CD1c-positive myeloid dendritic cell (primary cell): ENCODE measurements at regions not wholly inside any gene's neighbourhood (a gene's known extent, or its start where the extent isn't known, plus 50 kb on each side); places are given as distances from the start of the nearest gene placed in this dataset.
"Not testable (repeated sequence)": the region's sequence is repeated elsewhere in the genome, so short reads cannot be mapped to it uniquely, and the experiment has no call there.

Experiments used
- DNase-seq: peaks from one replicate; pipeline ENCODE4 v3.0.0-alpha.2; 2016; ENCODE audit errors: extremely low spot score

DNA sequence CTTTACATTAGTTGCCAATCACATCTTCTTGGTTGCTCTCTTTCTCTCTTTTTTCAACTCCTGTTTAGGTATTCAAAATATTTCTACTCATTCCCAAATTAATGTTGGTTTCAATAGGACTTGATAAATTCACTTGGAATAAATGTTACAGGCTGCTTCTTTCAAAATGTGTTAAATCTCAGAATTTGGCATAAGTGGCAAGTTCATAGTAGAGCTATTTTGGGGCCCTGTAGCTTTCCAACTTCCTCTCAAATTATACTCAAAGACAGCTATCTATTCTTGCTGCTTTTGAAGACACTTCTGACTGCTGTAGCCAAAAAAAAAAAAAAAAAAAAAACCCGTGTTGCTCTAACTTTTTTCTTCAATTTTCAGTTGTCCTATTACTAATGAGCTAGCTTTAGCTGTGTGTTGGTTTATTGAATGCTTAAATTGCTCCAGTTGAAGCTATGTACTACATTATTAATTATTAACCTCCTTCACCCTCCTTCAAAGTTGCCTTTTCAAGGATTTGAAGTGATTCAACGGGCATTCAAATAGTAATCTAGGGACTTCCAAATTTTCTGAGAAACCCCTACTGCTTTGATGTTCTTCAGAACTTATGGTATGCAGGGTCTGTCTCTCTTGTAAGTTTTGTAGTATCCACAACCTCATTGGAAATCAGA is 554.6 kb upstream of the FLRT2 start:
- DNase-seq, result no peak

DNA sequence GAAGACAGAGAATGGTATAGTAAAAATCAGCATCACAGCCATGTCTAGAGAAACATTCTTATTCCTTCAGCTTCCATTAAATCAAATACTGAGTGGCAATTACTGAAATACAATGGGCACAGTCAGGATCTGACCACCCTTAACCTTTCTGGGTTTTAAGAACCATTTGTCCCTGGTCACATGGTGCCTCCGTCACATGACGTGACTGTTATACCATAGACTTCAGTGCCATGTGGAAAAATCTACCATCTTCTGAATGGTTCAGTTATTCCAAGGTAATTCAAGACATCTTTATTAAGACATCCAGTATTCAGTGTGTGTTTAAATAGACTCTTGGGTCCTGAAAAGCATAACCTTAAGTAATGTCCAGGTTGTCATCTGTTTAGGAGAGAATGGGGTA is 553.1 kb upstream of the FLRT2 start:
- no peak for DNase-seq

DNA sequence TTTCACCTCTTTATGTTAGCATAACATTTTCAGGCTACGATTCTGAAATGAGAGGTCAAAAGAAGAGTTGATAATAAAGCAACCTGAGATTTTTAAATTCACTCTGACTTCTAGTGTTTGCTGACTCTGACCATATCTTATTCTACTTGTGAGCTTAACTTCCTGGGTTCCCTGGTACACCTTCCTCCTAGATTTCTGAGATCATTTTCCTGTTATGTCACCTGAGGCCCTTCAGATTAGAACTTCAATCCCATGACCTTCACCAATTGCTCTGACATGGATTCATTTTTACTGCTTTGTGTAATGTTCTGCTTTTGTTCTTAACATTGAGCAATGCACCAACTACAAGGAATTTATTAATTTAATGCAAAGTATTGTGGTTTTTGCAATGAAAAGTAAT is 542.9 kb upstream of the FLRT2 start:
- no peak for DNase-seq

DNA sequence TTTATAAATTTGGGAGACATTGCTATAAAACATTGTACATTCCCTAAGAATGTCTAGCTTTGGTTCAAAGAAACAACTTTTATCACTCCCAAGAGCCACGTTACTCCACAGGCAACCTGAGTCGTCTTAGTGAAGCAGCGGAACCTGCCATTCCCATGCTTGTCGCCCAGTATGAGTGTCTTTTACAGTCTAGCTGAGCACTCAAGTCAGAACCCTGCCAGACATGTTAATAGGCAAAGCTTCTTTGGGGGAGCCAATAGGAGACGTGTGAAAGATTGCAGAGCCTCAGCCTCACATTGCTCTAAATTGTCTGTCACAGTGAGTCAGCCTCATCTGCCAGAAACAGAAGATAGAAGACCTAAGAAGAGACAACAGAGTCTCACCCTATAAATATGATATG is 541.6 kb upstream of the FLRT2 start:
- DNase-seq, result no peak

DNA sequence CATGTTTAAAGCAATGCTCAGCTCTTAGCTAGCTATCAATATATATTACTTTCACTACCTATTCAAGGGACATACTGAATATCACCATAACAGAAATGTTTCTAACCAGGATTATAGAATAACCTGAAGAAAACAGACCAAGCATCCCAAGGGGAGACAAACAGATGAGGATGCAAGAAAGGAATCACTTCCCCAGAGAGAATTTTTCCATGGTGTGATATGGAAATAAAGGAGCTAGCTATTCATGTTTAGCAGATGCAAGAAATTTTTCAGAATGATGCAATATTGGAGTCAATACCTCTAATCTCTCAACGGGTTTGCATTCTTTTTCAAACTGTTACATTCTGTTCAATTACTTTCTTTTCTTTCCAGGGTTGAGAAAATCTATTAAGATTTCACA is 538.9 kb upstream of the FLRT2 start:
- no peak for DNase-seq

DNA sequence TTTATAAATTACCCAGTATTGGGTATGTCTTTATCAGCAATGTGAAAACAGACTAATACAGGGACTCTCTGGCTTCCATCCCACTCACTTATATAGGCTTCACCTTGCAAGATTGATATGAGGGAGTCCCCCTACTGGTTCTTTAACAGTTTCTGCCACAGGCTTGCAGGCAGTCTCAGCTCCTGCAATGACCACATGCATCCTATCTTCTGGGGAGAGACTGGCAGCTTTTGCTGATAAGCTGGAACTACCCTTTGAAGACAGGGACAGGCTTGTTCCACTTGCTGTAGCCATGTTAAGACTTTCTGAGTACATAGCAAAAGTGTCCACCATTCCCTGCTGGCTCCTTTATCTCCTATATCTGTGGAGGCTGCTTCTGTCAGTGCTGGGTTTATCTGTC is 531.7 kb upstream of the FLRT2 start:
- no peak for DNase-seq

DNA sequence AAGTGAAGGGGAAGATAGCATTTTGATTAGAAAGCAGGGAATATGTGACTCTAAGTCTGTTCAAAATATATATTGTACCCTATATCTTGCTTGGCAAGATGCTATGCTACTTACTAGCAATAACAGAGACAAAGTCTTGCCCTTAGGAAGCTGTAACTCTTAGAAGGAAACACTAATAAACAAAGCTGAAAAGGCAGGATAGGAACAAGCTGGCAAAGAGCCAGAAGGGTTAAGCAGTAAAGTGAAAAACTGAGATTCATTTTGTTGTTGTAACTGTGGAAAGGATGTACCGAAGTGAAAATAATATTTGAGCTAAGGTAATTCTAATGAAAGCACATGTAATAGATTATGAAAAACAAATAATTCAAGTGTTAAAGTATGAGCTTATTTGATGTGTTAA is 527.1 kb upstream of the FLRT2 start:
- no peak for DNase-seq

DNA sequence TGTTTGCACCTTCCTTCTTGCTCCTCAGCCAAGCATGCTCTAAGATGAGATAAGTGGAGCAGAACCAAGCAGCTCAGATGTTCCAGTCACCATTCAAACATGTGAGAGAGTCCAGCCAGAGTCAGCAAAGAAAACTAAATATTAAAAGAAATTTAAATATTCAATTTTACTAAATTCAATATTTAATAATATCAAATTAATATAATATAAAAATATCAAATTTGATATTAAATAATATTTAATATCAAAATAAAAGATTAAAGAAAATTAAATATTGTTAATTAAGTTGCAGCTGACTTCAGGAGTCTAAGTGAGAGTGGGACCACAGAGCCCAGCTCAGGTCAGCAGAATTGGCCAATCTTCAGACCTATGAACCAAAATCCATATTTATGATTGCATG is 526.1 kb upstream of the FLRT2 start:
- no peak for DNase-seq

DNA sequence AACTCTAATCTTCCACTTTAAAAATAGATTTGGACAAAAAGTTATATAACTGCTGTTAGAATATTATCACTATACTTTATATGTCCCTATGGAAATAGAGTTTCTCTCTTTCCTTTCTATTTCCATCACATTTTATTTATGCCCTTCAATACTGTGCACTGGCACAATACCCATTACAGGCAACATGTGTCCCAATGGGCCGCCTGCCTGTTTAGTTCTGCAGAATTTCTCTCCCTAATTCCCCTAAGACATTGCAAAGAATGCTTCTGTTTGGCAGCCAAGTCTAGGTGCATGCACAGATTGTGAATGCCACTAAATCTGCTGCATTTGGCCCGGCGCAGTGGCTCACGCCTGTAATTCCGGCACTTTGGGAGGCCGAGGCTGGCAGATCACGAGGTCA is 520.4 kb upstream of the FLRT2 start:
- no peak for DNase-seq

DNA sequence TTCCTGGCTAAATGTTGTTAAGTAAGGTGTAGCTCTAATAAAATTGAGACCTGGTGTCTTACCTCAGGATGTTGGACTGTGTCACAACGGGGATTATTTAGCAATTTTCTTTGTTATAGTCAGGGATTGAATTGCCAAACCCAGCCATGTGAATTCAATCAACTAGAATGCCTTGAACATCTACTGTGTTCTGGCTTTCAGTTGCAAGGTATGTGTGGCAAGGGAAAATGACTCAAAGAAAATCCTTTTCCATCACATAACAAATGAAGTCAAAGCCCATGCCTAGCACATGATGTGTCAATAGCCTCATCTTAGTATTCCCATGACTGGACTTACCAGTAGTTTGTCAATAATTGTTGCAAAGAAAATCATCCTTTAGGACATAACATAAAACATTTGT is 519.8 kb upstream of the FLRT2 start:
- no peak for DNase-seq

DNA sequence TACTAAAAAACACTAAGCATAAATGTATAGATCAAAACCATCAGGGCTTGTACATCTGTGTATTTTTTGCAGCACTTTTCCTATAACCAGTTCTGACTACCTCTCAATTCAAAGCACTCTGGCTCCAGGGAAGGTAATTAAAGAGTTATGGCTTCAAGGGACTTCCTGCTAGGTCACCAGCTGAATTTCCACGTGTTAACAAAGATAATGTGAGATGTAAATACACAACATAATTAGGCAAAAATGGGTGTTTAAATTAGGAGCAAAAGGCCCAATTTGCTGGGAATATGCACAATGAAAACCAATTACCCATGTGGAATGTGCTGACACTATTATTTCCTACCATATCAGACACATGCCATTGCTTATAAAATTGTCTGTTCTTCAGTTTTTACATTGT is 513.4 kb upstream of the FLRT2 start:
- no peak for DNase-seq

DNA sequence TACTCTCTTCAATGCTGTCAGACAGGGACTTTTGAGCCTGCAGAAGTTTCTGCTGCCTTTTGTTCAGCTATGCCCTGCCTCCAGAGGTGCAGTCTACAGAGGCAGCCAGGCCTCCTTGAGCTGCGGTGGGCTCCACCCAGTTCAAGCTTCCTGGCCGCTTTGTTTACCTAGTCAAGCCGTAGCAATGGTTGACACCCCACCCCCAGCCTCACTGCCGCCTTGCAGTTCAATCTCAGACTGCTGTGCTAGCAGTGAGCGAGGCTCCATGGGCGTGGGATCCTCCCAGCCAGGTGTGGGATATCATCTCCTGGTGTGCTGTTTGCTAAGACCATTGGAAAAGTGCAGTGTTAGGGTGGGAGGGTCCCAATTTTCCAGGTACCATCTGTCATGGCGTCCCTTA is 506.1 kb upstream of the FLRT2 start:
- DNase-seq, result not testable (repeated sequence)

DNA sequence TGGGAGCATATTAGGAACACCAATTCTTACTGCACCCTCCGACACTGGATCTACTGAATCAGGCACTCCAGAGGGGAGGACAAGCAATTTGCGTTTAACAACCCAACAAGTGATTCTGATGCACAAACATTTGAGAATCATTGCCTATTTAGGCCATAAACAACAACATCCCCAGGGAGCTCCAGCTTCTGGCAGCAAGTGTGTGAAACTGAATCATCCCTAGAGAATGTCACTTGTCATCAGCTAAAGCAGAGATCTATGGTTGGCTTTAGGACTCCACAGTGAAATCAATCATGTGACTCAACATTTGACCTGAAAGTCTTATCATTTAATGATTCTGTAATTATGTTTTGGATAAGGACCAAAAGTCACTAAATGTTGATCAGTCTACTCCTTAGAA is 505.0 kb upstream of the FLRT2 start:
- no peak for DNase-seq

DNA sequence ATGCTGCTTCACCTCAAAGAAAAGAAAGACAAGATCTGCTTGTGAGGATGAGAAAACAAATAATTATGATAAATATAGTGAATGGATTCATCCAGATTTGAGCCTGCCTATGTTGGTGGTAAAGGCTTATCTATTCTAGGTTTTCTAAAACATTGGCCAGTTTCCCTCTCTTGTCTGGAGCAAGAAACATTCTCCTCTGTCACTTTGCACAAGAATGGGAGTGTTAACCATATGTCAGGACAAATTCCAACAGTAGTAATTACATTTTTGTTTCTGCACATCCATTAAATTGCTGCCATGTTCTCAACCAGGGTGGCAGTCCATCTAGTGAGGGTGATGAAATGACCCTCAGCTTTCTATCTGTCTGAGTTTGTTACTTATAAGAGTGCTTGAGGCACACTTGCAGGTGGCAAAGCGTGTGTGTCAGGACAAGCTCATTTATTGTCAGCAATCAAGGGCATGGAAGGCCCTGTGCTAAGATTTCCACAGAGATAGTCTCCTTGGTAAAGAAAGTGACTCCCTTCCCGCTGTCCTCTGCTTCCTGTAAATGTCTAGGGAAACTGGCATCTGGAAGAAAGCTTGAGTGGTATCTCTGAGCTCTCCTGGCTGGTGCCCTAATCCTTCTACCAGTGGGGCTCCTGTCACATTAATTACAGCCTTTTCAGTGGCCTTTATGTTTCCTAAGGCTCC is 502.1 kb upstream of the FLRT2 start:
- DNase-seq, result no peak

DNA sequence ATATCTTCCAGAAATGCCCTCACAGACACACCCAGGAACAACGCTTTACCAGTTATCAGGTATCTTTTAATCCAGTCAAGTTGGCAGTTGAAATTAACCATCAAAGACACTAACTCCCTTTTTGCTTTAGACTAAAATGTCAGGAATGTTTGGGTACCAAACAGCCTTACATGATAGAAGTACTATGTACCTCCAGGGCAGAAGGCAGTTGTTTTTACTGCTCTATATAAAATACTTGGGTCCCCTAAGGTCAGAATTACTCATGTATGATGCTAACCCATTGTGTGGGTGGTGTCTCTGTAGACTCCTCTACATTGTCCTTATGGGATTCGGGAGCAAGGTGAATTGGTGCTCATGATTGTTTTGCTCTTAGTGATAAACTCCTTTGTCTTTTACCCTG is 492.5 kb upstream of the FLRT2 start:
- DNase-seq, result no peak

DNA sequence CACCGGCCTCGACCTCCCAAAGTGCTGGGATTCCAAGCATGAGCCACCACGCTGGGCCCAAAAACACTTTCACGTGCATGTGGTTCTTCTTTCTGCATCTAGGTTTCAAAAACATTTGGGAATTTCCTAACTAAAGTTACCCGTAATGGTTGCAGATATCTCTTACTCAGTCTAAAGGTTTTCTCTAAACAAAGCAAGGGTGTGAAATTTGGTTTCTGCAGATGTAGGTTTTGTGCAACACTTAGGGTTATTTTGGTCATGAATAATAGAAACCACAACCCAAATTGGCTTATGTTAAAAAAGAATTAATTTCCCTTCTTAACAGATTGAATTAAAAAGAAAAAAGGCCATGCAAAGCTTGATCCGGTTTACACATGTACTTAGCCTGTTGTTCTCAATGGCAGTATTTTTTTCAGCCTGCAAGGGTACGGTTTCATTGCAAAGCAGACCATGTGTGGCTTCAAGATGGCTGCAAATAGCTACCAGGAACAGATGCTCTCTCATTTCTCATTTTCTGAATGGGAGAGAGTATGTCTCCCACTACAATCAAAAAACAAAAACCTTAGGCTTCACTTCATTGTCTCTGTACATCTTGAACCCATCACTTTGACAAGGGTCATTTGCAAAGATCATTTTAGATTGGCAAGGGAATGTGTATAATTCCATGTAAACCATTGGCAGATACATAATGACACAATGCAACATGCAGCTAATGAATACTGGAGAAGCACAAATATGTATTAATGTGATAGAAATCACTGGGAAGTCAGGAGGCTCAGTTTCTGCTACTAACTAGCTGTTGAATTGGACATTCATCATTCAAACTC is 491.2 kb upstream of the FLRT2 start:
- DNase-seq, result no peak

DNA sequence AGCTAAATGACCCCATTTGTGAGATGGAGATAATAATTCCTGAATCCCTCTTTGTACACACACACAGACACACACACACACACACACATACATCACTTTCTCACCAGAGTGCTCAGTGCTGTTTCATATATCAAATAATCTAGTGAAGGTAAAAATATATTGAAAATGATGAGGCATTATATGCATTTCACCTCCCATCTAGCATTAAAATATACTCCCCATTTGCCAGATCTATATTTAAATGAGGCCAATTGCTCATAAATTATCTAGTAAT is 490.7 kb upstream of the FLRT2 start:
- no peak for DNase-seq

DNA sequence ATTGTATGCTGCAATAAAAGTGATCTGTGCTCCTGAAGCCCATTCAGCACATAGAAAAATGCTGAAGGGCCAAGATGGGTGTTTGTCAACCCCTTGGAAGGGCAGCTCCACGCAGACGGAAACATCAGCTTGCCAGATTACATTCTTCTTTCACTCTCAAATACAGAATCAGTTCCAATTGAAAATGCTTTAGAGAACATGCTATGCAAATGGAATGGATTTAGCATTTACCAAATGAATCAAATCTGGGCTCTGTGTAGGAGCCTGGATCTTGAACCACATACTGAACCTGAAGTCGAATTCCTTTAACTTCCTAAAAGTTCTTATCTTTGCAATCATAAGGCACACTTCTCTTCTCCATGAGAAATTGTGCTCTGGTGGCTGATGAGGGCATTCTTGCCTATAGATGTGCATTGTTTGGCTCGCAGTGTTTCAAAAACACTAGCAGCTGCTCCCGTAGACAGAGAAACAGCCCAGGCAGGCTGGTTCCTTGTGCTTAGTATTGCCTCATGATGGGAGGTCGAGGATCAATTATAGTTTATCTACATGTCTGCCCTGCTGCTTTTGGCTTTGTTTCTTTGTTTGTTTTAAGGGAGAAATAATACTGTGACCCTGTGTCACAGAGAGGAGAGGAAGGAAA is 489.8 kb upstream of the FLRT2 start:
- DNase-seq, result no peak

DNA sequence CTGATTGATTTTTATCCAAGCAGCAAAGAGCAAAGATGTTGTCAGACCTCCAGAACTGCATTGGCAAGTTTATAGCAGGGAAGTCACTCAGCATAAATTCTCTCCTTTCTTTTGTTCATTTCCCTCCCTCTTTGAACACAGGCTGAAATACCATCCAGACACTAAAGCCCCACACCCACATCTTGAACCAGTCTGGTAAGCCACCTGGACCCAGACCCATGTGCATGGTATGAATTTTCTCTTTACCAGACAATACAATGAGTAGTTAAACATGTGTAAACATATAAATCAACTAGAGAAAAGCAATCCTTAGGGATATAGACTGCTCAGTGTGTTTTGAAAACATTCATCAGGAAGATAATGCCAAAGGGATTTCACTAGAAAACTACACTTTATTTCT is 488.3 kb upstream of the FLRT2 start:
- DNase-seq, result no peak

DNA sequence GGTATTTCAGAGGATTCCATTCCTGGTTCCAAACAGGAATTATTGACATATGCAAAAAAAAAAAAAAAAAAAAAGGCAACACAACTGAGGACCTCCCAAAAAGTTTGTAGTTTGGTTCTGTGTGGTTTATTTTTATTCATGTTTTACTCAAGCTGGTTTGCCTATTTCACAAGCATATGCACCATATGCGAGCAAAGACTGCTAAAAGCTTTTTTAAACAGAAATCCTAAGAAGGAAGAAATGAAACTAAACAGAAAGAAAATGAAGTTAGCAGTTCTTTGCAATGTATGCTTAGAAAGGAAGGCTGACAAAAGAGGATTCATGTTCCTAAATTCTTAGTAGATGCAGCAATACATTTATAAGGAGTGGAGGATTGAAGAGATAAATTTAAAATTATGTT is 487.6 kb upstream of the FLRT2 start:
- DNase-seq, result no peak

DNA sequence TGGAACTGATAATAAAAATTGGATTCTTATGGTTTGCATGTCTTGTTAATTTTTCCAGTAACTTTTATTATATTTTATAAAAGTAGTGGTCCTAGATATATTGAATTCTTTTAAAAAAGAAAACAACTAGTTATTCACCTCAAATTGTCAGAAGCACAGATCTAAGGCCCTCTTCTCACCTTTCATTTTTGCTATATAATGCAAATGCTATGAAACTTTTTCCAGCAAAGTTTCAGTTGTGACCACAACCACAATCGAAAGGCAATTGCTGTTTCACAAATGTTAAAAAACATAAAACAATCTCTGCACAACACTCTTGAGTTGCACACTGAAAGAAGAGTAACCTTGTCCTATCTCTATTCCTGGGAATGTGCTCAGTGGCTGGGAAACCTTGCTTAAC is 479.8 kb upstream of the FLRT2 start:
- DNase-seq, result no peak

DNA sequence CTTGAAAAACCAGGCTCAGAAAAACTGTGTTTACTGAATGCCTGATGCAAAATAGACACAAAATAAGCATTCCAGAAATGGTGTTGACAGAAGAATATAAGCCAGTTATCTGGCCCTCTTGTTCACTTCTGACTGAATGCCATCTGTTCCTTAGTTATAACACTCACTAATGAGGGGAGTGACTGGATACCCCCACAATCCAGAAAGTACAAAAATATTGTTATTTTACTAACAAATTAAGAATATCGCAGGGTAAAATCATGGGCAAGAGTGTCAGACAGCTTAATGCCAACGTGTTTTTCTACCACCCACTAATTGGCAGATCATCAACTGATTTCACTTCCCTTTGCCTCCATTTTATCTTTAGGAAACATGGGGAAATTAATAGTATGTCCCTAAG is 477.3 kb upstream of the FLRT2 start:
- DNase-seq, result no peak

DNA sequence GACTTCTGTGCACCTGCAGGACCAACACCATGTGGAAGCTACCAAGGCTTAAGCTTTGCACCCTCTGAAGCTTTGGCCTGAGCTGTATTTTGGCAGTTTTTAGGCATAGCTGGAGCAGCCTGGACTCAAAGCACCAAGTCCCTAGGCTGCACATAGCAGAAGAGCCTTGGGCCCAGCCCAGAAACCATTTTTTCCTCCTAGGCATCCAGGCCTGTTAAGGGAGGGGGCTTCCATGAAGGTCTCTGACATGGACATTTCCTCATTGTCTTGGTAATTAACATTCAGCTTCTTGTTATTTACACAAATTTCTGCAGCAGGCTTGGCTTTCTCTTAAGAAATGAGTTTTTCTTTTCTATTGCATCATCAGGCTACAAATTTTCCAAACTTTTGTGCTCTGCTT is 475.8 kb upstream of the FLRT2 start:
- no peak for DNase-seq
